GM21529 (cell line): ENCODE measurements at regions not wholly inside any gene's neighbourhood (a gene's known extent, or its start where the extent isn't known, plus 50 kb on each side); places are given as distances from the start of the nearest gene placed in this dataset.
"Not testable (repeated sequence)": the region's sequence is repeated elsewhere in the genome, so short reads cannot be mapped to it uniquely, and the experiment has no call there.

Experiments used
- ATAC-seq: cut with Tn5 transposase; IDR thresholded peaks from one replicate; pipeline ENCODE4 v1.9.1; 2021; ENCODE audit not compliant: unreplicated experiment

DNA sequence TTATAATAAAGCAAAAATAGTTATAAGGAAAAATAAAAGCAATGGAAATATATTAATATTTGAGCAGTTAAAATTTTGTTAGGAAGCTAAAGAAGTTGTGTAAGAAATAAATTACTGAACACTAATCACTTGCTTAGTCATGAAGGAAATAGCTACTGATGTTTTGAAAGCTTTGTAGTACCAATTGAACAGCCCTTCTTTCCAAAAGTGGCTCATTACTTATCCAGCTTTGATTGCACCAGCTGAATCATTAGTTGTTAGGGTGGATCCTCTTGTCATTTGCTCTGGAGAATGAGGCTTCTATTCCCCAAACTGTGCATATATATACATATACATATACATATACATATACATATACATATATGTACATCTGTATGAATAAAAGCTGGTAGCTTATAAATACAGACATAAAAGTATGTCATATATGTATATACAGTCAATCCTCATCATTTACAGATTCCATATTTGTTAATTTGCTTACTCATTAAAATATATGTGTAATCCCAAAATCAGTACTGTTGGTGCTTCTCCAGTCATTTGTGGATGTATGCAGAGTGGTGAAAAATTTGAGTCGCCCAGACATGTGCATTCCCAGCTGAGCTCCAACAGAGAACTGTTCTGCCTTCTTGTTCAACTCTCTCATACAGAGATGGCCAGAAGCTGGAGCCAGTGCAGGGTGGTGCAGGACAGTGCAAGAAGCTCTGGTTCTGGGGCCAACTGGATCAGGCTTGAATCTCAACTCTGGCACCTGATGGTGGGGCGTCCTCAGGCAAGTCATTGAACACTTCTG, 214.1 kb downstream of the RPAP3 start:
- no peak for ATAC-seq

DNA sequence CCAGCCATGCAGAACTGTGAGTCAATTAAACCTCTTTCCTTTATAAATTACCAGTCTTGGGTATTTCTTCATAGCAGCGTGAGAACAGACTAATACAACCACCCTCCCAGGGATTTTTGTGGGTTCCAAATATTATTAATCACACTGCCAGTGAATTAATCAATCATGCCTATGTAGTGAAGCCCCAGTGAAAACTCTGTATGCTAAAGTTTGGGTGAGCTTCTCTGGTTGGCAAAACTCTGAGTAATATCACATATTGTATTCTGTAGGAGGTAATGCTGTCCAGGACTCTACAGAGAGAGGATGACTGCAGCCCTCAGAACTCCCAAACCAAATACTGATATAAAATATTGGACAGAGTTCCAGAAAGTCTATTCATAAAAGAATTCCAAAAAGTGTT, 216.9 kb downstream of the RPAP3 start:
- ATAC-seq: no peak

DNA sequence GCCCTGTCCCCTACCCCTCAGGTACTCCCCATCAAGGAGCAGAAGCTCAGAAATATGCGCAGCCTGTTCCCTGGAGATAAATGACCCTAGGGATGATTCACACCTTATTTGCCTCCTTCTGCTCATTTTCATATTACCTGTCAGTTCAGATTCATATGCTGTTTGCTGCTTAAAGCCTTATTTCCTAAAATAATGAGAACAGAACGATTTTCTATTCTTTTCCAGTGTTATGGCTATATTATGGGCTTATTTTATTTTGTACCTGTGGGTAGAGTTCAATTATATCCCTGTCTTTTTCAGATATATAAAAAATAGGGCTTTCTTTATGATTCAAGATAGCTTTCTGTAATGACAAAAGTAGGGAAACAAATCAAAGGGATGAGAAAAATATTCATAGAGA, 224.8 kb downstream of the RPAP3 start:
- no peak for ATAC-seq

GRCh38 chr12:47478426-47478825, 227.4 kb downstream of the RPAP3 start:
- ATAC-seq: no peak

DNA sequence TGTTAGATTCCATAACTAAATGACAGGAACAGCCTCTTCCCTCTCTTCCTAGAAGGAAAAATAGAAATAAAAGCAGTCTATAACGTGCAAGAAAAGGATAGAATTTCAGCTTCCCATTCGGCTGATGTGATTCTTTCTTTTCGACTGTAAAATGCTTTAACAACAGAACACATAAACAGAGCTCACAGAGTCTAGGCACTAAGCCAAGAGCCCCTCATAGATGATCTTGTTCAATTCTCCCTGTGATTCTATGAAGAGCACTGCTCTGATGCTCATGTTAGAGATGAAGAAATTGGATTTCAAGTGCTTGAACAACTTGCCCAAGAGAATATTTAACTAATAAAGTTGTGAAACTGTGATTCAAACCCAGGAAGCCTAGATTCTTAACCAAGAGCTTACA, 232.7 kb downstream of the RPAP3 start:
- no peak for ATAC-seq

GRCh38 chr12:47470349-47470748, 235.5 kb downstream of the RPAP3 start:
- ATAC-seq: not testable (repeated sequence)

DNA sequence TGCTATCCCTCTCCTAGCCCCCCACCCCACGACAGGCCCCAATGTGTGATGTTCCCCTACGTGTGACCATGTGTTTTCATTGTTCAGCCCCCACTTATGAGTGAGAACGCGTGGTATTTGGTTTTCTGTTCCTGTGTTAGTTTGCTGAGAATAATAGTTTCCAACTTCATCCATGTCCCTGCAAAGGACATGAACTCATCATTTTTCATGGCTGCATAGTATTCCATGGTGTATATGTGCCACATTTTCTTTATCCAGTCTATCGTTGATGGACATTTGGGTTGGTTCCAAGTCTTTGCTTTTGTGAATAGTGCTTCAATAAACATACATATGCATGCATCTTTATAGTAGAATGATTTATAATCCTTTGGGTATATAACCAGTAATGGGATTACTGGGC, 241.9 kb downstream of the RPAP3 start:
- ATAC-seq: not testable (repeated sequence)

DNA sequence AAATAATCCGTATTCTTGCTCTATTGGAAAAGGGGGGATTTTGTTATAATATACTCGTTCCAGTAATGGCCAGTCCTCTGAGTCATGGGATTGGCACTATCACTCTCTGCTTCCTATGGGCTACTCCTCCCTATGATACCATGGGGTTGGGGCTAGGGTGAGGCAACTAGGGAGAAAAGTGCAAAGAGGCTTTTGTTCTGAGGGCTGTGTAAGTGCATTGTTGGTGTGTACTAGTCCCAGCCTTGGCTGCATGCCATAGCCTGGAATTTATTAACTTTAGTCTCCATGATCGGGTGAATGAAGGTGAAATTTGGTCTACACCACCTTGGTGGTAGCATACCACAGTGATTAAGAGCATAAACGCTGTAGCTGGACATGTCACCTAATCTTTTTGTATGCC, 247.6 kb downstream of the RPAP3 start:
- ATAC-seq: no peak

DNA sequence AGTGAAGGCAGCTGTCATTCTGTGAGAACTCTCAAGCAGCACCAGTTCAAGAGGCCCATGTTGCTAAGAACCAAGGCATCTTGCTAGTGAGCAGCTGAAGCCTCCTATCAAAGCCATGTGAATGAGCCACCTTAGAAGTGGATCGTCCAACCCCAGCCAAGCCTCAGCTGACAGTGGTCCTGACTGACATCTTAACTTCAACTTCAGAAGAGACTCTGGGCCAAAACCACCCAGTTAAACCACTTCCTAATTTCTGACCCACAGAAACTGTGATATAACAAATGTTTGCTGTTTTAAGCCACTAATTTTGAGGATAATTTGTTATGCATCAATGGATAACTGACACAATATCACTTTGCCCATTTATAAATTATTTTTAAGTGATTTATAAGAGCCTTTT, 256.0 kb downstream of the RPAP3 start:
- no peak for ATAC-seq

GRCh38 chr12:47442310-47442709, 263.5 kb downstream of the RPAP3 start:
- no peak for ATAC-seq

DNA sequence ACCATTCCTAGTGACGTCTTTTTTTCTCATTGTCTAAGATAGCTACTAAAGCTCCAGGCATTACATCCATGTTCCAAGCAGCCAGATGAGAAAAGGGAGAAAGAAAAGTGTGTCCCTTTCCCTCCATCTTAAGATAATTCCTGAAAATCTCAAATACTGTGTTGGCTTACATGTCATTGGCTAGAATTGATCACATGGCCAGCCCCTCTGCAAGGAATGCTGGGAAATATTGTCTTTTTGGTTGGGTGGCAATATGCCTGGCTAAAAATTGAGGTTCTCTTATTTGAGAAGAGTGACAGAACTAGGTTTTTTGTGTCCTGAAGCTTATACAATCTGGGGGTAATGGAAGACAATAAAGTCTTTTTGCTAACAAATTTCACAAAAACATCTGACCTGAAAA, 264.3 kb downstream of the RPAP3 start:
- ATAC-seq: no peak

DNA sequence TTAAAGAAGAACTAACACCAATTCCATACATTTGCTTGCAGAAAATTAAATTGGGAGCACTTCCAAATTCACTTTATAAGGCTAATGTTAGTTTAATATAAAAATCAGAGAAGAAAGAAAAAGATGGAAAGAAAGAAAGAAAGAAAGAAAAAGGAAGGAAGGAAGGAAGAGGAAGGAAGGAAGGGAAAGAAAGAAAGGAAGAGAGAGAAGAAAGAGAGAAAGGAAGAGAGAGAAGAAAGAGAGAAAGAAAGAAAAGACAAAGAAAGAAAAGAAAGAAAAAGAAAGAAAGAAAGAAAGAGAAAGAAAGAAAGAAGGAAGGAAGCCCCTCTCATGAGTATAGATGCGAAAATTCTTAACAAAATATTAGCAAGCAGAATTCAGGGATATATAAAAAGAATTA, 267.7 kb downstream of the RPAP3 start:
- ATAC-seq: no peak

GRCh38 chr12:47437570-47437969, 268.3 kb downstream of the RPAP3 start:
- no peak for ATAC-seq

DNA sequence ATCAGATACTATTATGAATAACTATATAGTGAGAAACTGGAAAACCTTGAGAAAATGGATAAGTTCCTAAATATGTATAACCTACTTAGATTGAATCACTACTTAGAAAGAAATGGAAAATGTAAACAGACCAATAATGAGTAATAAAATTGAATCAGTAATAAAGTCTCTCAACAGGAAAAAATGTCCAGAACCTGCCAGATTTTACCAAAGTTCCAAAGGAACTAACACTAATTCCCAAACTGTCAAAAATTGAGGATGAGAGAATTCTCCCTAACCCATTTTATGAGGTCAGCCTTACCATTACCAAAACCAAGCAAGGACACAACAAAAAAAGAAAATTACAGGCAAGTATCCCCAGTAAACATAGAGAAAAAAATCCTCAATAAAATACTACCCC, 272.0 kb downstream of the RPAP3 start:
- no peak for ATAC-seq

- not testable (repeated sequence) for ATAC-seq
These were observed 279.0 kb downstream of the RPAP3 start for GRCh38 chr12:47426678-47427309.

GRCh38 chr12:47422611-47423010, 283.2 kb downstream of the RPAP3 start:
- ATAC-seq: no peak

DNA sequence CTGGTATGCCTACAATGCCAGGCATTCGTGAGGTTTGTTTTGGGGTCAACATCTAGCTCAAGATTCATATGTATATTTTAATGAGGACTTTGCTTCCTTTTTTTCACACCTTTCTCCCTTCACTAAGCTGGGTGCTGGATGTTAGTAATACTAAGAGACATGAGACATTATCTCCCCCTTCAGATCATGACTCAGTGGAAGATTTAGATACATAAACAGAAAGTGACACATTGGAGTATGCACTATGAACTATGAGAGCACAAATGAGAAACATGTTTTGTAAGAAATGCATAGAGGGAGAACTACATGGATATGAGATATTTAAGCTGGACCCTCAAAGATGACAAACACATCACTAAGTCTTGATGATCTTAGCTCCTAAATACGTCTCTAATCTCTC, 286.3 kb downstream of the RPAP3 start:
- ATAC-seq: no peak

GRCh38 chr12:47417955-47418354, 287.9 kb downstream of the RPAP3 start:
- no peak for ATAC-seq

DNA sequence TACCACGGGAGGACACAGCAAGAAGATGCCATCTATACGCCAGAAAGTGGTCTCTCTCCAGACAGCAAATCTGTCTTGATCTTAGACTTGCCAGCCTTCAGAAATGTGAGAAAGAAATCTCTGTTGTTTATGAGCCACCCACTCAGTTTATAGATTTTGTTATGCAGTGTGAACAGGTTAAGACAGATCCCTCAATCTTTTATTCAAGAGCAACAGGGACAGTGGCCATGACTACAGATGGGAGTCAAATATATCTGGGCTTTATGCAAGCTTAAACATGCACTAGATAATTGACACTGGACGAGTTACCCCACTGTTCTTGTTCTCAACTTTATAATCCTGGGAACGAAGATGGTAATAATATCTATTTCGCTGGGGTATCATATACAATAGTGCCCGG, 288.7 kb downstream of the RPAP3 start:
- no peak for ATAC-seq

- ATAC-seq: no peak
These were observed 290.8 kb downstream of the RPAP3 start for GRCh38 chr12:47415054-47415453.

- no peak for ATAC-seq
These were observed 291.3 kb downstream of the RPAP3 start for GRCh38 chr12:47414511-47414910.

DNA sequence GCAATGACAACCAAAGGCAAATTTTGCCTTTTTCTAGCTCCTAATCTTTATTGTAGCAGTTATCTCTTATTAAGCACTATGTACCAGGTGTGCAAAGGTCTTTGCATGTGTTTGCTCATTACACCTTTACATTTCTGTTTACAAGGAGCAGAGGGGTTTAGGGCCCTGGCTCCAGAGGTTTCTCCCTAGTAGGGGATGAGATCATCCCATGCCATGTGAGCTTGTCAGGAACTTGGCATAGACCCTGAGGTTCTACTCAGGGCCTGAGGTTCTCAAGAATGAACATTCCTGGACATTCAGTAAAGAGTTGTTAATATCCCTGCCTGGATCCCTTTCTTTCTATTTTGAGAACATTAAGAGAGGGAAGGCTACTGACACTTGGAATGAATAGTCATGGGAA, 292.0 kb downstream of the RPAP3 start:
- ATAC-seq: no peak
